ENCODE measurements at regions not wholly inside any gene's neighbourhood (a gene's known extent, or its start where the extent isn't known, plus 50 kb on each side); places are given as distances from the start of the nearest gene placed in this dataset.

- TF ChIP-seq CTCF (IDR thresholded peaks at IDR 0.05) (no peak), POLR2A (IDR thresholded peaks at IDR 0.05) (no peak)
Observed at GRCh38 chr2:2779727-2780126, 448.7 kb upstream of the MYT1L start.
